ENCODE measurements at regions not wholly inside any gene's neighbourhood (a gene's known extent, or its start where the extent isn't known, plus 50 kb on each side); places are given as distances from the start of the nearest gene placed in this dataset.
"Not testable (repeated sequence)": the region's sequence is repeated elsewhere in the genome, so short reads cannot be mapped to it uniquely, and the experiment has no call there.

DNA sequence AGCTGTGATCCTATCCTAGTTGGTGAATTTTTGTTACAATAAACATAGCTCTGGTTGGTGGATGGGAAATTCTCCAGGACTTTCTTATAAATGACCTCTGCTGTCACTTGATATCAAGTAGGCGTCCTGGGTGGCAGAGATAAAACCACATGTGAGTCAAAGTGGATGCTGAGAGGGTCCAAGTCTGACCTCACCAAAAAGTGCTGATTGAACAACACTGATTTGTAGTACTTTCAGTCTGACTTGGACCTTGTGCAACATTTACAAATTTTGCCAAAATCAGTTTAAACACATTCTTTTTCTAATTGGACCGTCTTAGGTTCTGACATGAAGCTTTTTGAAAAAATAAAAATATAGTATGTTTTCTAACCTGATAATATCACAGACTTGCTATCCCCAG lies 585.6 kb downstream of the GALC start:
- no peak for DNase-seq

DNA sequence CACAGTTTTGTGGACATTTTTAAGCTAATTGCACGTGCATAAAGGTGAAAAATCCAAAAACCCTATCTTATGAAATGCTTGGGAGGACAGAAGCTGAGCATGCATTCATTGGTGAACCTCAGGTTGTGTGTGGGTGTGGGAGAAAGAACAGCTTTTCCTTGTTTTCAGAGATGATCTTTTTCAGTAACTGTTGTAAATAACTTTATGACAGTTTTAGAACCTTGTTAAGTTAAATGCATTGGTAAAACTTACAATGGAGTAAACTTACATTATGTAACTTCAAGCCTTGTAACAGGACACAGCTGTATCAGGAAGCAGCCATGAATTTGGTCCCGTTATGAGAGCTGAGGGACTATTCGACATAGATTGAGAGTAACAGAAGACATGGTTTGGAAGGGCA lies 587.4 kb downstream of the GALC start:
- no peak for DNase-seq

GRCh38 chr14:87397499-87397898 lies 595.5 kb downstream of the GALC start:
- DNase-seq, result no peak

DNA sequence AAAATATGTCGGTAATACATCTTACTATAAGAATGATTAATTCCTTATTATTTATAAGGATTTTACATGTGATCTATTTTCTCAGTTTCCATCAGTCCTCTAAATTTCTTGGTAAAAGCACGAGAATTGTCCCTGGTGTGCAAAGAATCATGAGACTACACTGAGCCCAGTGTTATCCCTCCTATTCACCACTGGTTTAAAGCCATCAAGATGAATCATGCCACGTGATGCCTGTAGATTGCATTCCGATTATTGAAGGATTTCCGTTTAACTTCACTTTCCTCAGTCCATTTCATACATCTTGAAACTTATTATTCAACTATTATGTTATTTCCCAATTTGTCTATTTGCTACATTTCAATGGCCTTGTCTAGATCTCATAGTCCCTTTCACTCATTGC lies 601.9 kb downstream of the GALC start:
- no peak for DNase-seq

DNA sequence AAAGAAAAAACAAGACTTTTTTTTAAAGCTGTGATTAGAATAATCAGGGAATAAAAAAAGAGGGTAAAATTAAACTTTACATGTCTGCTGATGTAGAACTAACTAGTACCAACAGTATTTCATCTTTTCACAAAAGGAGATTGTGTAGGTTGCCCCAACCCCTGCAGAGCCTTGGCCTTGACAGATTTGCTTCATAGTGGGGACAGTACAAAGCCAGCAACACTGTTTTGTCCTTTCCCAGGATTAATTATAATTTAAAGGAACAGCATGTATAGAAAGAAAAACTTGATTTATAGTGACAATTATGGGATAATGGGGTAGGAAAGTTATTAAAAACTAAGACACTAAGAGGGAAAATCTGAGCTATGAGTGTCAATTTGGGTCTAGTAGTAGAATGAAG lies 604.0 kb downstream of the GALC start:
- no peak for DNase-seq

DNA sequence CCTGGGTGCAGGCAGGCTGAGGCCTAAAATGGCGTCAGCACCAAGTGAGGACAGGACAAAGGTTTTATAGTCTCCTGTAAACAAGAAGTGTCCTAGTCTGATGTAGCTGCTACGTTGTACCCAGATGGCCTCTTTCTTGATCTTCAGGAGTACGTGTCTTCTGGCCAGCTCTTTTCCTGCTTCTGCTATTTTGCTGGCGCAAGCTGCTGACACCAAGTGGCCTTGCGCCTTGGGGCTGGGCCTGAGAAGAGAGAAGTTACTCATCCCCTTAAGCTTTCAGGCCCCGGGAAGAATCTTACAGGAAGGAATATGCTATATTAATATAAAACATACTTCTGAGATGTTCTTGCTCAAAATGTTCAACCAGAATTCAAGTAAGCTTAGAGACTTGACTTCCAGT lies 605.2 kb downstream of the GALC start:
- no peak for DNase-seq

DNA sequence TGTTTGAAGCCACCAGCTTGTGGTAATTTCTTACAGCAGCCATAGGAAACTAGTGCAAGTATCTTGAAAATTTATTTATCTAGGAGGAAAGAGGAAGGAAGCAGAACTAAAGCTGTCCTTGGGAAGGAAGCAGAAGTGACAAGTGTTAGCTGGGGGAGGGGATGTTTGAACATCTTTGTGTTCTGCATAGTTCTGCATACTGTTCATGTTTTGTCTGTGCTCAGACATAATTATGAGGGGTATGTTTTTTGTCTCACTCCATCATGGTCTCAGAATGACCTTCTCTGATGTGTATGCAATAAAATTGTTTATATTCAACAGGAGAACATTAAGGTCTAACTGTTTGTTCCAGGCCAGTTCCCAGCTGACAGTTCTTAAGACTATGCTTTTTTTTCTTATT lies 606.5 kb downstream of the GALC start:
- DNase-seq, result no peak

- no peak for DNase-seq
Observed at GRCh38 chr14:87380054-87380453, 612.9 kb downstream of the GALC start.

DNA sequence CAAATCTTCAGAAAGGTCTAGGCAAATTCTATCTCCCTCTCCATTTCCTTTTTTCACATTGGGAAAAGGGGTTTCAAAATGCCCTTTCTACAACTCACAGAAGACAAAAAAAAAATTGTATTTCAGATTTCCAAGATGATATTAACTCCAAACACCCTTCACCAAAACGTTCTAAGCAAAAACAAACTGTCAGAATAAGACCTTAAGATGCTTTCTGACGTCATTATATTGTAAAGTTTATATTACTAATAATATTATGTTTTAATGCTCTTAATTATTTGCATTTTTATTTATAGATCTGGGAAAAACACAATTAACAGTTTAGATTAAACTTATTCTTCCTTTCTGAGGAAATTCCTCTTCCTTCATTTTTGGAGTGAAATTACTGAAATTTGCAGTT lies 624.2 kb downstream of the GALC start:
- DNase-seq, result no peak

GRCh38 chr14:87360246-87360645 lies 632.7 kb downstream of the GALC start:
- DNase-seq, result not testable (repeated sequence)

DNA sequence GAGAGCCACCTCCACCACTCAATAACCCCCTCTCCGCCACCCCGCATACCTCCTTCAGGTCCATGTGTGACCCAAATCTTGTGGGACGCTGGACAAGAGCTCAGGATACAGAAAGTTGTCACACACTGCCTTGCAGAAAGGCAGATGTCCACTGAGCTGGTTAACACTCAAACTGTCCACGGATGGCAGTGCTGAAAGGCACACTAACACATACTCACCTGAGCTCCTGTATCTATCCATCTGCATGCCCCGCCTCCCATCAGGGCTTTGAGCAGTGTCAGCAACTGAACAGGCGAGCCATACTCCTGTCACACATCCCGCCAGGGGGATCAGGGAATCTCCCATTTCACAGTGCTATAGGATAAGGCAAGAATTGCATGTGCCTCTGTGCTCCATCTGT lies 642.0 kb downstream of the GALC start:
- no peak for DNase-seq

DNA sequence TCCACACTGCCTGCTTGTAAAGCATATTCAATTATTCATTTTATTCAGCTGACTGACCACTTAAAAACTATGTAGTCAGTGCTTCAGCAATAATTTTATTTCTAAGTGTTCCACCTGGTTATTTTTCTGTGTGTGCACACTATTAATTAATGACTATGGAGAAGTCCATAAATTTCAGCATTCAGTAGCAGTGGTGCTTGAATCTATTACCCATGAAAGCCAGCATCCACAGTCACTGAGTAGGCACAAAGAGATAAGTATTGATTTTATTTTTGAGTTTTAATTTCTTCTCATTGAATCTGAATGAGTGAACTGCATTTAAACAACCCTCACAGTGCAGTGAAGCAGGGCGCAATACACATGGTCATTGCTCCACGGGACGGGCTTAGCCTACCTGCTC lies 643.1 kb downstream of the GALC start:
- DNase-seq, result no peak

- no peak for DNase-seq
Observed at GRCh38 chr14:87343652-87344051, 649.3 kb downstream of the GALC start.

DNA sequence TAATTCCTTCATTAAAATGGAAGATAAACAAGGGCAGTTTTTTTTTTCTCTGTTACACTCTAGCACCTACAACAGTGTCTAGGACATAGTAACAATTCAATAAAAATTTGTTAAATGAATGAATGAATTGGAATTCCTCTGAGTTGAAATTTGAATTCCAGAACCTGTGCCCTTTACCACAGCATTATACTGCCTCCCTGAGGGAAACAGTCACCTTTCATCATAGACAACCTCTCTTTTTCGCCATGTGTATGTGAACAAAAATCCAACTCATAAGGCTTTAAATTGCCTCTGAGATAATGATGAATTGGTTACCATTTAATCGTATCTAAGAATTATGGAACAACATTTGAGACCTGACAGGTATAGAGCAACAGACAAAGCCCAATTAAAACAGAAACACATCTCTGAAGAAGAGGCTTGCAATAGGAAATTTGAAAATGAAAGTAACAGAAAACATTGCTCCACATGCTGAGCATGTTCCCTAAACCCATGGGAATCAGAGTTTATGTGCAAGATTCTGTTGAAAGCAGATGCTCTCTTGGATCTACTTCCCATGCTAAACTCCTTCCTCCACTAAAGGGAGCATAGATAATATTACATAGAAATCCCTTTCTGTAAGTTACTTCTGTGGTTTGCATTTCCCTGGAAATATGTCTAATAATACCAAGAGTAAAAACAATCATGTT lies 657.8 kb downstream of the GALC start:
- no peak for DNase-seq

- DNase-seq, result no peak
Observed at GRCh38 chr14:87331991-87332390, 661.0 kb downstream of the GALC start.

- DNase-seq, result no peak
Observed at GRCh38 chr14:87325741-87326140, 667.2 kb downstream of the GALC start.

DNA sequence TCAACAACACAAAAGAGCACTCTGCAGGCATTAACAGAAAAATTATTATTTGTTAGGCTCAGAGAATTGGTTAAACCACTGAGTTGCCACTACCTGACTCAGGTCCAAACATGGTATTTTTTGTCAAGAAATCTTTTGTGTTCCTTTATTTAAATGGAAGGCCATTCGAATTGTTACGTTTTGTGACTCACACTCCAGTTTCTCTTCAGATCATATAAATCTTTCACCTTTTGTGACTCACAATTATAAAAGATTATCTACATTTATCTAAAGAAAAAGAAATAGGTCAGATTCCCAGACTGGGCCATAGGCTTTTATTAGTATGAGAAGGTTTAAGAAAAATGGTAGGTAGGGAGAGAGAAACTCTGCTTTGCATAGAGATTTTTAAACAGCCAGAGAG lies 669.8 kb downstream of the GALC start:
- DNase-seq, result no peak

DNA sequence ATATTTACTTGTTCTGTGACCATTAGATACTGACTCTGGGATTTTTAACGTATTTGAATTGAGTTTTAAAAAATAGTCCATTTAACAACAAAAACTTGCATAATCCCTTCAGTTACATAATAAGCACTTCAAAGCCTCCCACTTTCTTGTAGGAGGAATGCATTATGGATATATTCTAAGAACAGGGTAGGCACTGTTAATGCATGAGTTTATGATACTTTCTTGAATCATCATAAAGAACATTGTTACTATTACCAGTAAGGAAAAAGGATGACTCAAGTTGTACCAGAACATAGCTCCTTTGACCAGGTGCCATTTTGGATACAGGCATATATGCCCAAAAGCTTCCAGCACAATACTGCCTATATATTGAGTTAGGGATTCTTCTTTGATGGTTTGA lies 671.4 kb downstream of the GALC start:
- no peak for DNase-seq

- DNase-seq, result no peak
Observed at GRCh38 chr14:87312894-87313205, 680.1 kb downstream of the GALC start.

DNA sequence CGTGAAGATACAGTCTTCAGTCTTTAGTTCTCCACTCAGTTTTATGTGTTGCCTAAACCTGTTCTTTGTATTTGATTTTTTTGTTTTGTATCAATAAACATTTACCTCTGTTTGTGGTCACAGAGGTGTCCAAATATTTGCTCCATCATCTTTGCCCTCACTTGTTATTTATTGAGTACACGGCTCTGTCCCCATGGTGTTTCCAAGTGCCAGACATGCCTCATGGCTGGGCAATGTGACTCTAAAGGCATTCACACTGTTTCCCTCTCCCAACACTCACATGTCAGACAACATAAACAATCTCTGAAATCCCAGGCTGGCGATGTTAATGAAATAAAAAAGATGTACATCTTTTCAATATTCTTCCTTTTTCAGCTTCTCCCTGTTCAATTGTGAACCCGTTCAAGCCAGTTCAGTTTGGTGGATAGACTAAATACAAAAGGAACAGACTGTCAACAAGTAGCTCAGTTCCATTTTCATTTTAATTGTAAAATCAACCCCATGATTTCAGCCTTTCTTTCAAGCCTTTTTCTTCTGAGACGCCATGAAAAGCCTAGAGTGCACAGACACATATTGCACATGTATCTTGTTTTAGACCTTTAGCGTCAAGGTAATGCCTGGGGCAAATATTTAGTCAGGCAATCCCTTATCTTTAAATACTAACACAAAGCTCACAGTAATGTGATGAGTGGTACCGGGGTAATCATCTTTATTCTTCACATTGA lies 680.7 kb downstream of the GALC start:
- no peak for DNase-seq

GRCh38 chr14:87309557-87309956 lies 683.4 kb downstream of the GALC start:
- DNase-seq, result no peak

- no peak for DNase-seq
Observed at GRCh38 chr14:87306409-87307168, 686.4 kb downstream of the GALC start.

DNA sequence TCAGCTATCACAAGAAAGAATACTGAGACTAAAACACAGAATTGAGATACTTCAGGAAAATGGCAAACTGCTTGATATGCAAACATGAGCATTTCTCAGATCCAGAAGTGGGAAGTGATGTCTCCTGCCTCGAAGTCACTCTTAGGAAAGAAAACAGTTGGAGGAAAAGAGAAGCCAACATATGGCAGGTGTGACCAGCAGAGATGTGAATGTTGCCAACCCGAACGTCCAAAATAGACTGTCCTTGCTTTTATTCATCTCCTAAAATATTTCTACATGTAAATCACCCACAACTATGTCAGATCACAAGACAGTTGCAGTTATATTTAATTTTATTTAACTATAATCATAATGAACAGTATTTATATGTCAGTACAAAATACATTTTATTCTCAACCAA lies 687.6 kb downstream of the GALC start:
- no peak for DNase-seq

GRCh38 chr14:87304404-87304803 lies 688.6 kb downstream of the GALC start:
- DNase-seq, result no peak
